Lower lobe of right lung (tissue), 2 donors: ENCODE measurements at regions not wholly inside any gene's neighbourhood (a gene's known extent, or its start where the extent isn't known, plus 50 kb on each side); places are given as distances from the start of the nearest gene placed in this dataset.

Experiments used
- ATAC-seq, 2 donors: fragments of 200-7000 bp; cut with Tn5 transposase; one replicate each; pipeline ENCODE4 v1.9.1; 2020 to 2022; ENCODE audit warnings: mild to moderate bottlenecking in 2 of 2, moderate library complexity in 2 of 2
- DNase-seq: peaks from one replicate; pipeline ENCODE4 v3.0.0-alpha.2; 2020
- H3K27ac ChIP-seq: fragments of 200-600 bp; one replicate; pipeline ENCODE4 v1.8.0; 2022
- H3K27me3 ChIP-seq: fragments of 200-600 bp; one replicate; pipeline ENCODE4 v1.8.0; 2022; ENCODE audit warnings: low read depth
- H3K36me3 ChIP-seq: fragments of 200-600 bp; one replicate; pipeline ENCODE4 v1.8.0; 2022; ENCODE audit warnings: mild to moderate bottlenecking
- H3K4me1 ChIP-seq: fragments of 200-600 bp; one replicate; pipeline ENCODE4 v1.8.0; 2022
- H3K4me3 ChIP-seq: fragments of 200-600 bp; one replicate; pipeline ENCODE4 v1.8.0; 2022; ENCODE audit warnings: mild to moderate bottlenecking
- H3K9me3 ChIP-seq: fragments of 200-600 bp; one replicate; pipeline ENCODE4 v1.8.0; 2022
- intact Hi-C: fragments of 100-400 bp; cut with DNase I; formaldehyde crosslinking; loops from one replicate; pipeline ENCODE4 v1.11.0; 2022
- TF ChIP-seq, protein P1 (sequence below): fragments of 200-600 bp; IDR thresholded peaks from one replicate; pipeline ENCODE4 v1.8.0; 2022; ENCODE audit warnings: antibody characterized with exemption, mild to moderate bottlenecking
- donor health status: DM: no; HTN: yes; CAD: no; lungs with severe emphysema.

DNA sequence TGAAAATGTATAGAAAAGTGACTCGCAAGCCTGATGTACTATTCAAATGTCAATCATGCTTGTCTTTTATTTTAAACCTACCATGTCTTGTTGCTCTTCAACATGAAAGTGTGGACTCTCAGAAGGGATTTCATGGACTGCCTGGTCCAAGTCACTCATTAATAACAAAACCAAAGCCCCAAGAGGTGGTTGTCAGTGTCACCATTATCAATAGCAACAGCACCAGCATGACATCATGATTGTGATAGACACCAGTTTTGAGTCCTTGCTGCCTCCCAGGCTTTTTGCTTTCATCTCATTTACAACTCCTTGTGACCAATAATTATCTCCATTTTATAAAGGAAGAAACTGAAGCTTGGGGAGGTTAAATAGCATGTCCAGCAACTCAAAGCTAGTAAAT is 112.0 kb upstream of the TMPO start:
- Histone ChIP-seq H3K27ac (no peak overlapping the region), H3K4me1 (peaks cover 7% of the 10 kb centered on the region), H3K36me3 (no peaks in the 10 kb centered on the region), H3K27me3 (no peaks in the 10 kb centered on the region), H3K9me3 (no peaks in the 10 kb centered on the region), H3K4me3 (no peak overlapping the region)
- TF ChIP-seq, protein P1, sequence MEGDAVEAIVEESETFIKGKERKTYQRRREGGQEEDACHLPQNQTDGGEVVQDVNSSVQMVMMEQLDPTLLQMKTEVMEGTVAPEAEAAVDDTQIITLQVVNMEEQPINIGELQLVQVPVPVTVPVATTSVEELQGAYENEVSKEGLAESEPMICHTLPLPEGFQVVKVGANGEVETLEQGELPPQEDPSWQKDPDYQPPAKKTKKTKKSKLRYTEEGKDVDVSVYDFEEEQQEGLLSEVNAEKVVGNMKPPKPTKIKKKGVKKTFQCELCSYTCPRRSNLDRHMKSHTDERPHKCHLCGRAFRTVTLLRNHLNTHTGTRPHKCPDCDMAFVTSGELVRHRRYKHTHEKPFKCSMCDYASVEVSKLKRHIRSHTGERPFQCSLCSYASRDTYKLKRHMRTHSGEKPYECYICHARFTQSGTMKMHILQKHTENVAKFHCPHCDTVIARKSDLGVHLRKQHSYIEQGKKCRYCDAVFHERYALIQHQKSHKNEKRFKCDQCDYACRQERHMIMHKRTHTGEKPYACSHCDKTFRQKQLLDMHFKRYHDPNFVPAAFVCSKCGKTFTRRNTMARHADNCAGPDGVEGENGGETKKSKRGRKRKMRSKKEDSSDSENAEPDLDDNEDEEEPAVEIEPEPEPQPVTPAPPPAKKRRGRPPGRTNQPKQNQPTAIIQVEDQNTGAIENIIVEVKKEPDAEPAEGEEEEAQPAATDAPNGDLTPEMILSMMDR: no peak
- DNase-seq (no peak), ATAC-seq (no peak)
- intact Hi-C loops: no loop called here

DNA sequence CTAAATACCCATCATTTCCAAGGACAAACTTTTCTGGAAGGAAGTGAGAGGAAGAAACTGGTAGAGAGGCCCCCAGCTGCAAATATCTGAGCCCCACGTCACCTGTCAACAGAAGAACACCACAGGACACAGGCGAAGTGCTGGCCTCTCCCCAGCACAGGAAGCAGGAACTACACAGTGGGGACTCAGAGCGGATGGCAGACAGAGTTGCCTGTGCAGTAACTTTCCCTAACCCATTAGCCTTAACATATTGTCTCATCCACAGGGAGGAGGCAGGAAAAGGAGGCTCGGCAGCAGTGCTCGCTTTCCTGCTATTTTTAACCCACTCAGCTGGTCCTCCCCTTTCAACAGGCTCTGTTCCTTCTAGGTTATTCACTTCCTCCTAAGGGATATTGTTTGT is 111.5 kb upstream of the TMPO start:
- intact Hi-C loops: no loop called here
- no peak for ATAC-seq
- H3K36me3 ChIP-seq: no peaks in the 10 kb centered on the region
- TF ChIP-seq, protein P1: no peak
- H3K27ac ChIP-seq: no peak overlapping the region
- DNase-seq: no peak
- H3K9me3 ChIP-seq: no peaks in the 10 kb centered on the region
- H3K4me1 ChIP-seq: peaks cover 7% of the 10 kb centered on the region
- no peaks in the 10 kb centered on the region for H3K27me3 ChIP-seq
- no peak overlapping the region for H3K4me3 ChIP-seq

DNA sequence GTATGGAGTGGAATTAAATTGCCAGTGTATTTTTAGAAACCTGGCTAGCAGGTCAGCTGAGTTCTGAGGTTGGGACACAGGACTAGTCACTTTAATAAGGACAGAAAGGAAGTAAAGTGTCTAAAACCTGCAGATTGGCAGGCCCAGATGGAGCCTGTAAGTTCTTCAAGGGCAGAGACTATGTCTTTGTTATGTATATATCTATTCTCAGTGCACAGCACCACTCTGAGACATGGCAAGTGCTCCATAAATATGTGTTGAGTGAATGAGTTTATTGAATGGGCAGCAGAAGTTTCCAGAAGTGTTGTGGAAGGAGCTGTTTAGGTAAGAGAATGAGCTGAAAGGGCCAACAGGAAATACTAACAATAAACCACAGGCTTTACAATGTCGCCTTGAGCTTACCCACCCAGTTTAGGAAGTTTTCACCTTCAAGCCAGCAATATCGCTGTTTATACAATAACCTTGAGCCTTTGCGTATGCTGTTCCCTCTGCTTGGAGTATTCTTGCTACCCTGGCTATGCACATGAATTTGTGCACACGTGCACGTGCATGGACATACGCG is 109.5 kb upstream of the TMPO start:
- ATAC-seq: no peak
- Histone ChIP-seq H3K36me3 (no peaks in the 10 kb centered on the region), H3K9me3 (no peaks in the 10 kb centered on the region), H3K27ac (no peak overlapping the region), H3K27me3 (no peaks in the 10 kb centered on the region), H3K4me1 (no peaks in the 10 kb centered on the region), H3K4me3 (no peak overlapping the region)
- DNase-seq: no peak
- intact Hi-C loops: no loop called here
- TF ChIP-seq, protein P1: no peak

DNA sequence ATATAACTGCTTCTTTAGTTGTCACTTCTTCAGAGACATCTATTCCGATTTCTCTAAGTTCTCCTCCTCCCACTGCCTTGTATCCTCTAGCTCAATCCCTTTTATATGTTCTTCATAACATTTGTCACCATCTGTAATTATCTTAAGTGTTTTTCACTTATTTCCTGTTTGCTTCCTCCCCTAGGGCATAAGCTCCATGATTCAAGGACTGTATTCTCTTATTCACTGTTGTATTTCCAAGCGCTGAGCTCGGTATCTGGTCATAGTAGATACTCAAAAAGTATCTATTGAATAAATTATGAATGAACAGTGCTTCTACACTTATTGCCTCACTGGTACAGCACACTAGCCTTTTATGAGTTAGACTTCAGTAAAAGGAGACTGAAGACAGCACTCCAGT is 109.0 kb upstream of the TMPO start:
- intact Hi-C loops: no loop called here
- TF ChIP-seq, protein P1: no peak
- Histone ChIP-seq H3K27ac (no peak overlapping the region), H3K9me3 (no peaks in the 10 kb centered on the region), H3K4me3 (no peak overlapping the region), H3K36me3 (no peaks in the 10 kb centered on the region), H3K27me3 (no peaks in the 10 kb centered on the region), H3K4me1 (no peaks in the 10 kb centered on the region)
- ATAC-seq: no peak
- DNase-seq: no peak

DNA sequence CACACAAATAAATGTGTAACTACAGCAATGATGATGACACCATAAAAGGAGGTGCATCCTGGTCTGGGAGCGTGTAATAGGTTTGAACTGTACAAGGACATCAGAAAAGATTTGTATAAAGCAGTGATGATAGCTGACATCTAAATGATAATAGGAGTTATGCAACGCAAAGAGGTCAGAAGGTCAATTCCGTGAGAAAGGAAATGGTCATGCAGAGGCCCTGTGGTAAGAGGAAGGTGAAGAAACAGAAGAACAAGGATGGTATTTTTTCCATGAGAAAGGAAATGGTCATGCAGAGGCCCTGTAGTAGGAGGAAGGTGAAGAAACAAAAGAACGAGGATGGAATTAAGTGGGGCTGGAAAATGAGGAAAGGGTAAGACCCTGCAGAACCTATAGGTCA is 106.7 kb upstream of the TMPO start:
- H3K4me3 ChIP-seq: no peak overlapping the region
- ATAC-seq: no peak
- H3K27me3 ChIP-seq: no peaks in the 10 kb centered on the region
- H3K4me1 ChIP-seq: no peaks in the 10 kb centered on the region
- TF ChIP-seq, protein P1: no peak
- no peaks in the 10 kb centered on the region for H3K9me3 ChIP-seq
- intact Hi-C loops: no loop called here
- no peak overlapping the region for H3K27ac ChIP-seq
- H3K36me3 ChIP-seq: no peaks in the 10 kb centered on the region
- DNase-seq: no peak

DNA sequence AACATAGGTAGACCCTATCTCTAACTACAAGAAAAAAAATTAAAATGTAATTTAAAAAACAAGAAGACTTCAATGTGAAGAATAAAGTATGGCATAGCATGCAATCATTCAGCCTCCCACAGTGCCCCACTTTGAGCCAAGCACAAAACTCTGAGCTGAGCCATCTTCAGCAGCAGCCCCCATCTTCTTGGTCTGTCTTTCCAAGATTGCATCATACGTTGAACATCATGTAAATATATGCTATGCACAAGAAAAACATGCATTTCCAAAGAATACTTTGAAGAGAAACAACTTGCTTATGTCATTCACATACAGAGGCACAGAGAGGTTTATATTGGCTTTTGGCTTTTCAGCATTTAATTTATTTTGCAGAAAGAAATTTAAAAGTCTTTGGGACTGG is 105.8 kb upstream of the TMPO start:
- ATAC-seq: no peak
- DNase-seq: no peak

More for the DNA sequence above, 105.8 kb upstream of the TMPO start:
- no peaks in the 10 kb centered on the region for H3K4me1 ChIP-seq
- H3K4me3 ChIP-seq: no peak overlapping the region
- H3K9me3 ChIP-seq: no peaks in the 10 kb centered on the region
- TF ChIP-seq, protein P1: no peak
- no peak overlapping the region for H3K27ac ChIP-seq
- H3K27me3 ChIP-seq: no peaks in the 10 kb centered on the region
- intact Hi-C loops: no loop called here
- H3K36me3 ChIP-seq: no peaks in the 10 kb centered on the region
